ENCODE measurements at regions not wholly inside any gene's neighbourhood (a gene's known extent, or its start where the extent isn't known, plus 50 kb on each side); places are given as distances from the start of the nearest gene placed in this dataset.

- TF ChIP-seq ATF3 (IDR thresholded peaks at IDR 0.05) (no peak), FOSL1 (IDR thresholded peaks at IDR 0.05; ENCODE audit: low read depth) (no peak), CBX3 (IDR thresholded peaks at IDR 0.05; ENCODE audit: low read depth) (no peak), SRF (IDR thresholded peaks at IDR 0.05; ENCODE audit: low read depth) (no peak), CTCF (IDR thresholded peaks at IDR 0.05 in 2 of 3, conservative IDR thresholded peaks at IDR 0.05 in 1 of 3; ENCODE audit: borderline replicate concordance in 1 of 3, insufficient read depth in 1 of 3, low read depth in 2 of 3, low read length in 2 of 3) (no peak), POLR2AphosphoS5 (IDR thresholded peaks at IDR 0.05; ENCODE audit: low read depth, low read length) (no peak)
These were observed 188.5 kb upstream of the ISX start (continued) for GRCh38 chr22:34877506-34877905.

GRCh38 chr22:34878171-34878570 is 187.8 kb upstream of the ISX start:
- Histone ChIP-seq H3K27me3 (ENCODE audit: insufficient read depth, low read length) (no peaks in the 10 kb centered on the region), H3K9me3 (ENCODE audit: control insufficient read depth in 1 of 2, insufficient read depth in 1 of 2, low read depth in 1 of 2, low read length in 2 of 2) (no peaks in the 10 kb centered on the region), H3K4me1 (ENCODE audit: control insufficient read depth in 1 of 2, insufficient read depth in 2 of 2, low read length in 2 of 2) (no peaks in the 10 kb centered on the region), H3K9me2 (ENCODE audit: insufficient read depth) (no peaks in the 10 kb centered on the region), H3K36me3 (ENCODE audit: control insufficient read depth in 1 of 2, insufficient read depth in 2 of 2, low read length in 2 of 2) (no peaks in the 10 kb centered on the region), H3K9ac (ENCODE audit: low read length) (no peak overlapping the region), H3K4me2 (ENCODE audit: low read length) (no peak overlapping the region), H3K4me3 (replicated peaks in 1 of 2; ENCODE audit: low read depth in 1 of 2, low read length in 2 of 2) (no peak overlapping the region), H3K27ac (ENCODE audit: low read depth, low read length) (no peak overlapping the region), H4K20me1 (ENCODE audit: insufficient read depth) (no peaks in the 10 kb centered on the region), H3K79me2 (ENCODE audit: insufficient read depth, low read length) (no peaks in the 10 kb centered on the region), H2AFZ (ENCODE audit: low read depth, low read length, poor library complexity, severe bottlenecking) (no peak overlapping the region)
- ATAC-seq (no peak), DNase-seq (ENCODE audit: low read depth, low spot score) (no peak)
- intact Hi-C loops (cut with micrococcal nuclease), result no loop called here
- POLR2A ChIA-PET, result no interaction called here
- RAD21 ChIA-PET (ENCODE audit: low non-redundant PET in 1 of 2, low total read pairs in 2 of 2, uncharacterized antibody in 2 of 2, unreplicated experiment in 2 of 2), result no interaction called here
- no TSS peak for BruUV-seq (replicated peaks)
- CTCF ChIA-PET, result no interaction called here
- TF ChIP-seq POLR2A (IDR thresholded peaks at IDR 0.05; ENCODE audit: borderline replicate concordance, extremely low read depth, insufficient read depth, insufficient read length) (no peak), SIN3A (IDR thresholded peaks at IDR 0.05; ENCODE audit: low read depth) (no peak), SRF (IDR thresholded peaks at IDR 0.05; ENCODE audit: low read depth) (no peak), ATF3 (IDR thresholded peaks at IDR 0.05) (no peak)
